Astrocyte of the cerebellum (primary cell): ENCODE measurements at regions not wholly inside any gene's neighbourhood (a gene's known extent, or its start where the extent isn't known, plus 50 kb on each side); places are given as distances from the start of the nearest gene placed in this dataset.

Source experiments
- DNase-seq: peaks from one replicate; pipeline ENCODE4 v3.0.0-alpha.2; 2011; ENCODE audit warnings: low read depth
- H3K4me3 ChIP-seq: 2 replicates; pipeline ENCODE4 v1.5.1; 2011; ENCODE audit warnings: mild to moderate bottlenecking, low read depth, low read length, moderate library complexity
- in situ Hi-C: cut with HindIII; loops from 2 replicates; pipeline ENCODE4 v1.10.0; 2017; ENCODE audit warnings: low sequenced_read_pairs
- TF ChIP-seq, protein P1 (sequence below): IDR thresholded peaks from 2 replicates; pipeline ENCODE4 v1.5.1; 2012; ENCODE audit warnings: low read length, low read depth, moderate library complexity, mild to moderate bottlenecking; ENCODE audit errors: missing control alignments

DNA sequence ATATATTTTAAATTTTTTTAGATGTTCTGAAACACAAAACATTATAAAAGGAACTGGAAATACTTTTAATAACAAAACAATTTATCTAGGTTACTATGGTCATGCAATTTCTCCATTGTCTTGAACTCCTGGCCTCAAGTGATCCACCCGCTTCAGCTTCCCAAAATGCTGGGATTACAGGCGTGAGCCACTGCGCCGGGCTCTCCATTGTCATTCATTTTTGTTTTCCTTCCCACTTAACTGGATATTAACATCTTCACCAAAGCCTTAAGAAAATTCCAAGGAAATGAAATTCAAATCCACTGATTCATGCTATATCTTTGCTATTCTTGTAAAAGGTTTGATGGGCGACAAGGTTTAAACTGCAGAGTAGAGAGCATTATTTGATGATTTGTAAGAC is 279.5 kb upstream of the PKN2 start:
- DNase-seq: no peak
- TF ChIP-seq, protein P1, sequence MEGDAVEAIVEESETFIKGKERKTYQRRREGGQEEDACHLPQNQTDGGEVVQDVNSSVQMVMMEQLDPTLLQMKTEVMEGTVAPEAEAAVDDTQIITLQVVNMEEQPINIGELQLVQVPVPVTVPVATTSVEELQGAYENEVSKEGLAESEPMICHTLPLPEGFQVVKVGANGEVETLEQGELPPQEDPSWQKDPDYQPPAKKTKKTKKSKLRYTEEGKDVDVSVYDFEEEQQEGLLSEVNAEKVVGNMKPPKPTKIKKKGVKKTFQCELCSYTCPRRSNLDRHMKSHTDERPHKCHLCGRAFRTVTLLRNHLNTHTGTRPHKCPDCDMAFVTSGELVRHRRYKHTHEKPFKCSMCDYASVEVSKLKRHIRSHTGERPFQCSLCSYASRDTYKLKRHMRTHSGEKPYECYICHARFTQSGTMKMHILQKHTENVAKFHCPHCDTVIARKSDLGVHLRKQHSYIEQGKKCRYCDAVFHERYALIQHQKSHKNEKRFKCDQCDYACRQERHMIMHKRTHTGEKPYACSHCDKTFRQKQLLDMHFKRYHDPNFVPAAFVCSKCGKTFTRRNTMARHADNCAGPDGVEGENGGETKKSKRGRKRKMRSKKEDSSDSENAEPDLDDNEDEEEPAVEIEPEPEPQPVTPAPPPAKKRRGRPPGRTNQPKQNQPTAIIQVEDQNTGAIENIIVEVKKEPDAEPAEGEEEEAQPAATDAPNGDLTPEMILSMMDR: no peak
- no peak overlapping the region for H3K4me3 ChIP-seq
- in situ Hi-C loops: no loop called here

GRCh38 chr1:88407248-88407647 is 276.8 kb upstream of the PKN2 start:
- no peak overlapping the region for H3K4me3 ChIP-seq
- TF ChIP-seq, protein P1: no peak
- no peak for DNase-seq
- in situ Hi-C loops: no loop called here

DNA sequence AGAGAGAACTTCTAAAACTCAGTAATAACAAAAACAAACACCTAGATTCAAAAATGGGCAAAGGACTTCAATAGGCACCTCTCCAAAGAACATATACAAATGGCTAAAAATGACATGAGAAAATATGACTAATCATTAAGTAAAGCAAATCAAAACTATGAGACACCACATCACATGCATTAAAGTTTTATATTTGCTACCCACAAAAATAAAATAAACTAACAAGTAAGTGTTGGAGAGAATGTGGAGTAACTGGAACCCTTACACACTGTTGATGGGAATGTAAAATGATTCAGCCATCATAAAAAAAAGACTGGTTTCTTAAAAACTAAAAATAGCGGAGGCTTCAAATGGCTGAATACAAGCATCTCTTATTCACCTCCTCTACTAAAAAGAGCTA is 262.1 kb upstream of the PKN2 start:
- no peak overlapping the region for H3K4me3 ChIP-seq
- in situ Hi-C loops: no loop called here
- DNase-seq: no peak
- TF ChIP-seq, protein P1: no peak

GRCh38 chr1:88433556-88433955 is 250.5 kb upstream of the PKN2 start:
- DNase-seq: no peak
- in situ Hi-C loops: no loop called here
- no peak overlapping the region for H3K4me3 ChIP-seq
- TF ChIP-seq, protein P1: no peak

DNA sequence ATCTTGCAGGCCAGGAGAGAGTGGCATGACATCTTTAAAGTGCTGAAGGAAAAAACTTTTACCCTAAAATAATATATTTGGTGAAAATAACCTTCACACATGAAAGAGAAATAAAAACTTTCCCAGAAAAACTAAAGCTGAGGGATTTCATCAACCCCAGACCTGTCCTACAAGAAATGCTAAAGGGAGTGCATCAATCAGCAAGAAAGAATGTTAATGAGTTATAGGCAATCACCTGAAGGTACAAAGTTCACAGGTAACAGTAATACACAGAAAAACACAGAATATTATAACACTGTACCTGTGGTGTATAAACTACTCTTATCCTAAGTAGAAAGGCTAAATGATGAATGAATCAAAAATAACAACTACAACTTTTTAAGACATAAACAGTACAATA is 249.2 kb upstream of the PKN2 start:
- TF ChIP-seq, protein P1: no peak
- H3K4me3 ChIP-seq: no peak overlapping the region
- no peak for DNase-seq
- in situ Hi-C loops: no loop called here

DNA sequence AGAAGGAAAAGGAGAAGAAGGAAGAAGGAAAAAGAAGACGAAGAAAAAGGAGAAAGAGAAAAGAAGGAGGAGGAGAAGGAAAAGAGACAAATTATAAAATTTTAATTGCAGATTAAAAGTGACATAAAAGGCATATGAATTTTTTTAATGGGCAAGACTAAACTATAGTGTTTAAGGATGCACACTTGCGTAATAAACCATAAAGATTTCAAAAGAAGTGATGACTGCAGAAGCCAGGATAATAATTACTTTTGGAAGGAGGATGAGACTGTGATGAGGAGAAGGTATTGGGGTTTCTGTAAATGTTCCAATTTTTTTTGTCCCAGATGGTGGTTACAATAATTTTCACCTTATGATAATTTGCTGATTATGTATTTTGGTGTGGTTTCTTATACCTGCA is 243.1 kb upstream of the PKN2 start:
- DNase-seq: no peak
- H3K4me3 ChIP-seq: no peak overlapping the region
- in situ Hi-C loops: no loop called here
- TF ChIP-seq, protein P1: no peak

DNA sequence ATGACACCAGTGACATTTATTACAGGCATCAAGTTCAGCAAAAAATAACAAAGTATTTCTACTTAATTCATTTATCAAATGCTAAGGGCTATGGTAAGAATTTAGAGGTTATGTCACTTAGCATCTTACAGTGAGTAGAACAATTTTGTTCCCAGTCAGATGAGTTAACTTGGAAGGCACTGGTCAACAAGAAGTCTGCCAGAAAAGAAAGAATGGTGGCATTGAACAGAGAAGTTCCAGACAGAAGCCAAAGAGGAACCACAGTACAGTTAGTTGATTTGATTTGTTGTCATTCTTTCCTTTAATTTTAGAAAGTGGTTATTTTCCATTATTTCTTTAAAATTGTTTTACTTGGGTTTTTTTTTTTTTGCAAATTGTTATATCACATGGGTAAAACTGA is 232.2 kb upstream of the PKN2 start:
- in situ Hi-C loops: no loop called here
- no peak for DNase-seq
- no peak overlapping the region for H3K4me3 ChIP-seq
- TF ChIP-seq, protein P1: no peak
